ENCODE measurements at regions not wholly inside any gene's neighbourhood (a gene's known extent, or its start where the extent isn't known, plus 50 kb on each side); places are given as distances from the start of the nearest gene placed in this dataset.

DNA sequence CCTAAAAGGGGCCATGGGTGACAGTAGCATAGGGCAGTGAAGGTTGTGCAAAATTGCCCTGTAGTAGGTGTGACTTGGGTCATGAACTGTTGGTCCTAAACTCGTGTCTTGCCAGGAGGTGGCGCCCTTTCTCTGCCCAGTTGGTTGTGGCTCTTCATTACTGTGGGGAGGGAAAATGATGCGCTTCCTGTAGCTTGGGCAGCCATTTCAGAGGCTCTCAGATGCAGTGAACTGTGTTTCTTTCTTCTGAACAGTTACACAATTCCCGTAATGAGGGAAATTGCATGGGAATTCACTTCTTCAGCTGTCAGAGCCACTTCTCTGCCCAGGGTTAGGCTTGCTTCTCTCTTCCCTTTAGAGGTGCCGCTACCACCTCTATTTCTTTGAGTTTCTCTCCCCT is 148.1 kb upstream of the NRXN3 start:
- Histone ChIP-seq H3K9me3 (no peaks in the 10 kb centered on the region), H3K4me3 (no peak overlapping the region), H3K27me3 (peaks cover 0 to 5% (median 0%) of the 10 kb centered on the region in 9 donors), H3K36me3 (no peaks in the 10 kb centered on the region), H3K4me1 (no peaks in the 10 kb centered on the region), H3K27ac (no peak overlapping the region)
- intact Hi-C loops (cut with DNase I) = loop anchor here in 9 of 10 donors (2.0 to 10.0 kb wide), 5 partner anchors 133 to 575 kb away; no protein-coding TSS in a partner anchor
- DNase-seq = peak; percentile 22 to 65 (median 36)
- no peak for TF ChIP-seq POLR2A (IDR thresholded peaks at IDR 0.05)
- TF ChIP-seq CTCF (IDR thresholded peaks at IDR 0.05) = peak; percentile 23 to 63 (median 46)
- ATAC-seq = peak in 3 of 4 donors; percentile 49 to 68 (median 62)
- 41 to 47% (median 43%) methylated on average over 5 of the region's 5 CpGs for WGBS, 4 donors

DNA sequence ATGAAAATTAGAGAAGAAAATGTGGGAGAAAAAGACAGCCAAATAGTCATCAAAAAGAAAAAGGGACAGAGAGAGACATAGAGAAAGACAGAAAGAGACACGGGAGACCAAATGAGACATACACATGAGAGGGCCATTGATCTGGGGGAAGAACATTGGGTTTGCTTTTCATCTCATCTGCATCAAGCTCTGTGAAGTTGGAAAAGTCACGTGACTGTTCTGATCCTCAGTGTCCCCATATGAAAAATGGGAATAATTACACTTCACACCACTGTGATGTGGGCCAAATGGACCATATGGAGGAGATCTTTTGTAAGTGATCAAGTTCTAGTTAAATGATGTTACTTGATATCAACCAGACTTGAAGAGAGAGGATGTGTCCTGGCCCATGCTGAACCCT is 147.1 kb upstream of the NRXN3 start:
- Histone ChIP-seq H3K27me3 (peaks cover 0 to 5% (median 0%) of the 10 kb centered on the region in 9 donors), H3K4me1 (no peaks in the 10 kb centered on the region), H3K4me3 (no peak overlapping the region), H3K27ac (no peak overlapping the region), H3K9me3 (no peaks in the 10 kb centered on the region), H3K36me3 (no peaks in the 10 kb centered on the region)
- TF ChIP-seq POLR2A (IDR thresholded peaks at IDR 0.05) (no peak), CTCF (IDR thresholded peaks at IDR 0.05) (no peak)
- intact Hi-C loops (cut with DNase I) = loop anchor here in 9 of 10 donors (2.0 to 10.0 kb wide), 5 partner anchors 132 to 574 kb away; no protein-coding TSS in a partner anchor
- ATAC-seq = no peak
- 75 to 85% (median 80%) methylated on average over 2 of the region's 2 CpGs for WGBS, 4 donors
- DNase-seq = no peak

DNA sequence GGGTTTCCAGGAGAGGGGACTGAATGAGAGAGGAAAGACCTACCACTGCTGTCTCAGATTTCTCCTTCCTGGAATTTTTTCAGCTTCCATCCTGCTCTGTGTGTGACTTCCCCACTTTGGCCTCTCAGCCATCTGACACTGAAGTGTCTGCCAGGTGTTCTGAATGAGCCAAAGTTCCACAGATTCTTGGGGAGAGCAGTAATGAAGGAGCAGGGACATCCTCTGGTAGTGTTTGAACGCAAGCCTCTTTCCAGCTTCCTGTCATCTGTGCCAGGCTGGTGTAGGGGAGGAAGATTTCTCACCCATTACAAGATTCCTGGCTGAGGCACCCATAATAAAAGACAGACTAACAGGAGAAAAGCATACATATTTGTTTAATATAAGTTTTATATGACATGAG is 141.7 kb upstream of the NRXN3 start:
- no peaks in the 10 kb centered on the region for H3K9me3 ChIP-seq

More for the DNA sequence above, 141.7 kb upstream of the NRXN3 start:
- no peak overlapping the region for H3K27ac ChIP-seq
- intact Hi-C loops (cut with DNase I) = loop anchor here in 4 of 10 donors (10.0 kb wide), 2 partner anchors 126 to 536 kb away; no protein-coding TSS in a partner anchor
- H3K4me1 ChIP-seq = no peaks in the 10 kb centered on the region
- TF ChIP-seq POLR2A (IDR thresholded peaks at IDR 0.05) (no peak), CTCF (IDR thresholded peaks at IDR 0.05) (no peak)
- ATAC-seq (no peak), DNase-seq (no peak)
- H3K36me3 ChIP-seq = no peaks in the 10 kb centered on the region
- H3K4me3 ChIP-seq = no peak overlapping the region
- peaks cover 0 to 18% (median 5%) of the 10 kb centered on the region in 9 donors for H3K27me3 ChIP-seq
- WGBS, 4 donors = 40 to 73% (median 56%) methylated on average over 1 of the region's 1 CpG

Data from heart left ventricle (tissue), 16 donors.